Peyer's patch (tissue), 4 donors: ENCODE measurements at regions not wholly inside any gene's neighbourhood (a gene's known extent, or its start where the extent isn't known, plus 50 kb on each side); places are given as distances from the start of the nearest gene placed in this dataset.

Experiments used
- DNase-seq, 3 donors: peaks; one replicate each; pipeline ENCODE4 v3.0.0-alpha.2; 2017 to 2019
- H3K27ac ChIP-seq, 4 donors: fragments of 200-600 bp; sonication (generic); one replicate each; pipeline ENCODE4 v1.5.1; 2016 to 2019
- H3K27me3 ChIP-seq, 2 donors: fragments of 200-600 bp; sonication (generic); one replicate each; pipeline ENCODE4 v1.5.1; 2019
- H3K36me3 ChIP-seq, 3 donors: fragments of 200-600 bp; sonication (generic); one replicate each; pipeline ENCODE4 v1.5.1; 2016 to 2019
- H3K4me1 ChIP-seq, 4 donors: fragments of 200-600 bp; sonication (generic); one replicate each; pipeline ENCODE4 v1.5.1; 2016 to 2019
- H3K4me3 ChIP-seq, 4 donors: fragments of 200-600 bp; sonication (generic); 1 replicate in 3 of 4; 2 replicates in 1 of 4; pipeline ENCODE4 v1.5.1; 2016 to 2019; ENCODE audit warnings: mild to moderate bottlenecking in 1 of 4
- H3K9me3 ChIP-seq, 4 donors: fragments of 200-600 bp; sonication (generic); one replicate each; pipeline ENCODE4 v1.5.1; 2016 to 2019; ENCODE audit warnings: mild to moderate bottlenecking in 1 of 4
- POLR2A ChIP-seq, 2 donors: fragments of 450-650 bp; IDR thresholded peaks; one replicate each; pipeline ENCODE4 v1.5.1; 2017; ENCODE audit warnings: antibody characterized with exemption in 2 of 2, mild to moderate bottlenecking in 2 of 2, moderate library complexity in 2 of 2
- TF ChIP-seq, protein P1 (sequence below), 6 experiments: fragments of 450-650 bp in 4 of 6; fragments of 200-600 bp in 2 of 6; sonication (generic) in 1 of 6; IDR thresholded peaks; one replicate each; pipeline ENCODE4 v1.5.1; 2017 to 2019; ENCODE audit warnings: antibody characterized with exemption in 6 of 6, mild to moderate bottlenecking in 3 of 6, moderate library complexity in 1 of 6

DNA sequence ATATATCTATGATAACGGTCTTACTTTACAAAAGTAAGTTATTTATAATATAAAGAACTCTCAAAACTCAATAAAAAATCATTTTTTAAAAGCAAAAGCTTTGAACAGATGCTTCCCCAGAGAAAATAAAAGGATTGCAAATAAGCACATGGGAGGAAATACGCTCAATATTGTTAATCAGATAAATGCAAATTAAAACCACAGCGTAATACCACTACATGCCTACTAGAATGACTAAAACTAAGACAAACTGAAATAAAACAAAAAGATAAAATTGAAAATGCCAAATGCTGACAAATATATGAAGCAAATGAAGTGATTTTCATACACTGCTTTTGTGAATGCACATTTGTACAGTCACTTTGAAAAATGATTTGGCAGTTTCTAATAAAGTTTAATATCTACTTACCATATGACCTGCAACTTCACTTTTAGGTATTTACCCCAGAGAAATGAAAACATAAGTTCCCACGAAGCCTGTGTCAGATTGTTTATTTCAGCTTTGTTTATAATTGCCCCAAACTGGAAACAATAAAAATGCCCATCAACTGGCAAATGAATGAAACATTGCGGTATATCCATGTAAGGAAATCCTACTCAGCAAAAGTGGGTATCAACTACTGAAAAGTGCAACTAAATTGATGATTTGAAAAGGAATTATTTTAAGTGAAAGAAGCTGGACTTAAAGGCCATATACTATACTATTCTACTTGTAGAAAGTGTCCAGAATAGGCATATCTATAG is 1072.4 kb downstream of the TMTC2 start:
- Histone ChIP-seq H3K27me3 (no peaks in the 10 kb centered on the region), H3K9me3 (no peaks in the 10 kb centered on the region), H3K4me1 (no peaks in the 10 kb centered on the region), H3K27ac (no peak overlapping the region), H3K4me3 (no peak overlapping the region), H3K36me3 (no peaks in the 10 kb centered on the region)
- DNase-seq = no peak
- TF ChIP-seq, protein P1, sequence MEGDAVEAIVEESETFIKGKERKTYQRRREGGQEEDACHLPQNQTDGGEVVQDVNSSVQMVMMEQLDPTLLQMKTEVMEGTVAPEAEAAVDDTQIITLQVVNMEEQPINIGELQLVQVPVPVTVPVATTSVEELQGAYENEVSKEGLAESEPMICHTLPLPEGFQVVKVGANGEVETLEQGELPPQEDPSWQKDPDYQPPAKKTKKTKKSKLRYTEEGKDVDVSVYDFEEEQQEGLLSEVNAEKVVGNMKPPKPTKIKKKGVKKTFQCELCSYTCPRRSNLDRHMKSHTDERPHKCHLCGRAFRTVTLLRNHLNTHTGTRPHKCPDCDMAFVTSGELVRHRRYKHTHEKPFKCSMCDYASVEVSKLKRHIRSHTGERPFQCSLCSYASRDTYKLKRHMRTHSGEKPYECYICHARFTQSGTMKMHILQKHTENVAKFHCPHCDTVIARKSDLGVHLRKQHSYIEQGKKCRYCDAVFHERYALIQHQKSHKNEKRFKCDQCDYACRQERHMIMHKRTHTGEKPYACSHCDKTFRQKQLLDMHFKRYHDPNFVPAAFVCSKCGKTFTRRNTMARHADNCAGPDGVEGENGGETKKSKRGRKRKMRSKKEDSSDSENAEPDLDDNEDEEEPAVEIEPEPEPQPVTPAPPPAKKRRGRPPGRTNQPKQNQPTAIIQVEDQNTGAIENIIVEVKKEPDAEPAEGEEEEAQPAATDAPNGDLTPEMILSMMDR (IDR thresholded peaks at IDR 0.05) = no peak
- TF ChIP-seq POLR2A (IDR thresholded peaks at IDR 0.05) = no peak

DNA sequence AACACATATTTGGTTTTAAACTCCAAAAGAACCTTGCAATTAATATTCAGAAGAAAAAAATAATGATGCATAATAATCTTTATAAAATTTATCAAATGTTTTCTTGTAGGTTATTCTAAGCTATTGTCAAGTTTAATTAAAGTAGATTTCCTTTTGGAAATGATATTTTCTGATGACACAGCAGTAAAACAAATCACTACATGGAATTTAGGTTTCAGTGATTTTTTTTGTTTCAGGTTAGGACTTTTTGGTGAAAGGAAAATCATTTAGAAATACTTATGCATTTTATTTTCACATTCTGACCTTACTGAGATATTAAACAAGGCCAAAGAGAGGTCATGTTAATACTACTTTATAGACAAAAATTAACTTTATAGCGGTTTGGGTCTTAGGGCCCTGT is 1067.2 kb downstream of the TMTC2 start:
- DNase-seq = no peak
- Histone ChIP-seq H3K36me3 (no peaks in the 10 kb centered on the region), H3K4me1 (no peaks in the 10 kb centered on the region), H3K4me3 (no peak overlapping the region), H3K27me3 (no peaks in the 10 kb centered on the region), H3K27ac (no peak overlapping the region), H3K9me3 (no peaks in the 10 kb centered on the region)
- no peak for TF ChIP-seq POLR2A (IDR thresholded peaks at IDR 0.05)
- TF ChIP-seq, protein P1 (IDR thresholded peaks at IDR 0.05) = no peak

DNA sequence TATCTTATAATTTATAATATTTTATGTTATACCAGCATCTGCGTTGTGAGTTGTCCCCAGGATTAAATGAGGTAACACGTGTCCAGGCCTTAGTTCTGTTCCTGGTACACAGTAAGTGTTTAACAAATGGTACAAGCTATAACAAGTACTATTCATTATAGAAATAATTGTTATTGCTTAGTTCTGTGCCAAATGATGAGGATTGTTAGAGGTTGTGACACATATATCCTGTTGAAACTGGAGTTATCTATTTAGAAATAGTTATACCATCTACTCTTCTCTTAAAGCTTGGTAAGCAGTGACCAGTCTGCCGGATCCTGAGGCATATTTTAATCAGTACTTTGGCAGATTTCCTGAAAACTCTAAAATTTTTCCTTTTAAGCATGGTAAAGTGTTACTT is 1066.5 kb downstream of the TMTC2 start:
- no peak for DNase-seq
- no peak for TF ChIP-seq POLR2A (IDR thresholded peaks at IDR 0.05)
- TF ChIP-seq, protein P1 (IDR thresholded peaks at IDR 0.05) = no peak
- Histone ChIP-seq H3K27ac (no peak overlapping the region), H3K4me3 (no peak overlapping the region), H3K36me3 (no peaks in the 10 kb centered on the region), H3K27me3 (no peaks in the 10 kb centered on the region), H3K9me3 (no peaks in the 10 kb centered on the region), H3K4me1 (no peaks in the 10 kb centered on the region)

DNA sequence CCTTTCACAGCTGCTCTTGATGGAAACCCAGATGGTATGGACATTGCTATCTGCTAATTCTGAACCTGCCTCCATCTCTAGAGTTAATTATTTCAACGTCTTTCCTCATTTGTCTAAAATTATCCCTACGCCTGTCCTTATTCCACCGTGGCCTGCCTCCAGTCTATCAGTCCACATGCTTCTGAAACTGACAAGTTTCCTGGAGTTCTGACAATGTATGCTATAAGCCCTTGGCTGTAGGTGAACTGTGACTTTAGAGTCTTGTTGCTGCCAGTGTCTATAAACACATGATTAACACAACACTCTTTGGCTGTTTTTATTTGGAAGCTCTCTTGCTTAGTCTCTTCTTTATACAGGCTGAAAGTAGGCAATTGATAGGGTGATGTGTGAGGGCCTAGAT is 1052.9 kb downstream of the TMTC2 start:
- TF ChIP-seq, protein P1 (IDR thresholded peaks at IDR 0.05) = no peak
- no peak for TF ChIP-seq POLR2A (IDR thresholded peaks at IDR 0.05)
- Histone ChIP-seq H3K36me3 (no peaks in the 10 kb centered on the region), H3K9me3 (no peaks in the 10 kb centered on the region), H3K4me1 (no peaks in the 10 kb centered on the region), H3K4me3 (no peak overlapping the region), H3K27me3 (no peaks in the 10 kb centered on the region), H3K27ac (no peak overlapping the region)
- DNase-seq = no peak

DNA sequence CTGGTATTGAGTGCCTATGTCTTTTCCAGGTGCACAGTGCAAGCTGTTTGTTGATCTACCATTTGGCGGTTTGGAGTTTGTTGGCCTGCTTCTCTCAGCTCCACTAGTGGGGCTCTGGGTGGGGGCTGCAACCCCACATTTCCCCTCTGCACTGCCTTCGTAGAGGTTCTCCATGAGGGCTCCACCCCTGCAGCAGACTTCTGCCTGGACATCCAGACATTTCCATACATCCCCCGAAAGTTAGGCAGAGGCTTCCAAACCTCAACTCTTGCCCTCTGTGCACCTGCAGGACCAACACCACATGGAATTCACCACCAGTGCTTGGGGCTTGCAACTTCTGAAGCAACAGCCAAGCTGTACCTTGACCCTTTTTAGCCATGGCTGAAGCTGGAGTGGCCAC is 1024.1 kb downstream of the TMTC2 start:
- H3K4me1 ChIP-seq = no peaks in the 10 kb centered on the region
- H3K27ac ChIP-seq = no peak overlapping the region

More for the DNA sequence above, 1024.1 kb downstream of the TMTC2 start:
- Histone ChIP-seq H3K9me3 (peaks cover 0 to 5% (median 0%) of the 10 kb centered on the region in 4 donors), H3K36me3 (no peaks in the 10 kb centered on the region), H3K4me3 (no peak overlapping the region), H3K27me3 (no peaks in the 10 kb centered on the region)
- TF ChIP-seq, protein P1 (IDR thresholded peaks at IDR 0.05) = no peak
- TF ChIP-seq POLR2A (IDR thresholded peaks at IDR 0.05) = no peak
- no peak for DNase-seq
